H1 (cell line): ENCODE measurements at regions not wholly inside any gene's neighbourhood (a gene's known extent, or its start where the extent isn't known, plus 50 kb on each side); places are given as distances from the start of the nearest gene placed in this dataset.

ENCODE experiments used
- CTCF ChIA-PET: fragments of 300-600 bp; sonication (Branson Sonifier 250); formaldehyde crosslinking; loops from one replicate; lab custom pipeline; 2021; ENCODE audit not compliant: partially characterized antibody; lab: Charles Lee
- POLR2A ChIA-PET: fragments of 300-600 bp; sonication (Branson Sonifier 250); formaldehyde crosslinking; loops from one replicate; lab custom pipeline; 2021; ENCODE audit warnings: inconsistent platforms; ENCODE audit not compliant: partially characterized antibody; lab: Charles Lee
- DNase-seq, 2 experiments: peaks; one replicate each; pipeline versions ENCODE4 v3.0.0 to v3.0.0-alpha.2; 2010 to 2022; ENCODE audit warnings: low spot score in 2 of 2, low read depth in 1 of 2, mixed read lengths in 1 of 2
- FAIRE-seq: peaks from 2 replicates; lab custom pipeline; 2011; peaks lifted over from hg19 to GRCh38; lab: Jason Lieb, UNC
- H2AFZ ChIP-seq: 2 replicates; pipeline ENCODE4 v1.8.1; 2012; ENCODE audit warnings: low read length, inconsistent platforms
- H2AK5ac ChIP-seq: 2 replicates; pipeline ENCODE4 v1.6.1; 2013; ENCODE audit warnings: low read depth, low read length
- H2BK120ac ChIP-seq: replicated peaks from 2 replicates; pipeline ENCODE3; 2013; ENCODE audit warnings: low read depth, low read length, inconsistent platforms
- H2BK12ac ChIP-seq: 2 replicates; pipeline ENCODE4 v1.6.1; 2013; ENCODE audit warnings: low read depth, low read length
- H2BK15ac ChIP-seq: 2 replicates; pipeline ENCODE4 v1.6.1; 2013; ENCODE audit warnings: low read length
- H2BK20ac ChIP-seq: 2 replicates; pipeline ENCODE4 v1.6.1; 2013; ENCODE audit warnings: low read length
- H2BK5ac ChIP-seq: 2 replicates; pipeline ENCODE4 v1.6.1; 2013; ENCODE audit warnings: low read depth, low read length
- H3K14ac ChIP-seq: 2 replicates; pipeline ENCODE4 v1.6.1; 2013; ENCODE audit warnings: inconsistent platforms; ENCODE audit not compliant: insufficient read length
- H3K18ac ChIP-seq: 2 replicates; pipeline ENCODE4 v1.6.1; 2013; ENCODE audit warnings: low read length; ENCODE audit errors: extremely low read depth
- H3K23ac ChIP-seq: 2 replicates; pipeline ENCODE4 v1.6.1; 2013; ENCODE audit warnings: inconsistent platforms; ENCODE audit not compliant: insufficient read length
- H3K23me2 ChIP-seq: 2 replicates; pipeline ENCODE4 v1.6.1; 2013; ENCODE audit warnings: low read depth, low read length
- H3K27ac ChIP-seq: 2 replicates; pipeline ENCODE4 v1.6.1; 2011; ENCODE audit warnings: low read depth, low read length, inconsistent platforms
- H3K27me3 ChIP-seq, 4 experiments: replicated peaks in 1 of 4; 1 replicate in 1 of 4; 2 replicates in 3 of 4; pipeline versions ENCODE4 v1.6.1 to v1.8.1; 2011 to 2013; ENCODE audit warnings: low read length in 3 of 4, mild to moderate bottlenecking in 3 of 4, inconsistent platforms in 2 of 4, mixed read lengths in 2 of 4, moderate library complexity in 1 of 4; ENCODE audit not compliant: control insufficient read depth in 3 of 4, insufficient read depth in 3 of 4; ENCODE audit errors: extremely low read depth in 1 of 4
- H3K36me3 ChIP-seq, 4 experiments: 2 replicates each; pipeline versions ENCODE4 v1.6.1 to v1.8.1; 2011 to 2013; ENCODE audit warnings: mild to moderate bottlenecking in 4 of 4, low read length in 3 of 4, moderate library complexity in 2 of 4, control low read depth in 1 of 4, inconsistent platforms in 1 of 4; ENCODE audit not compliant: insufficient read depth in 4 of 4, control insufficient read depth in 2 of 4
- H3K4ac ChIP-seq: replicated peaks from 2 replicates; pipeline ENCODE3; 2013; ENCODE audit warnings: low read length, low read depth, mixed read lengths, inconsistent platforms; ENCODE audit not compliant: insufficient read length
- H3K4me1 ChIP-seq, 4 experiments: replicated peaks in 1 of 4; 1 replicate in 1 of 4; 2 replicates in 3 of 4; pipeline versions ENCODE4 v1.6.1 to v1.8.1; 2011 to 2013; ENCODE audit warnings: low read length in 3 of 4, inconsistent platforms in 2 of 4, mixed read lengths in 1 of 4; ENCODE audit not compliant: insufficient read depth in 4 of 4, control insufficient read depth in 3 of 4
- H3K4me2 ChIP-seq, 2 experiments: 2 replicates each; pipeline versions ENCODE4 v1.6.1 to v1.8.1; 2011 to 2013; ENCODE audit warnings: low read depth in 2 of 2, low read length in 2 of 2, control low read depth in 1 of 2, inconsistent platforms in 1 of 2, mild to moderate bottlenecking in 1 of 2; ENCODE audit not compliant: insufficient read depth in 1 of 2
- H3K4me3 ChIP-seq, 4 experiments: fragments of 200-600, 300-600 bp in 1 of 4; sonication (generic), shearing (Covaris generic), sonication (Bioruptor Twin) in 1 of 4; 2 replicates each; pipeline versions ENCODE4 v1.5.1 to v1.8.1; 2011 to 2016; ENCODE audit warnings: low read length in 4 of 4, low read depth in 3 of 4, control low read depth in 2 of 4, inconsistent platforms in 2 of 4, mild to moderate bottlenecking in 2 of 4, mixed read lengths in 1 of 4, moderate library complexity in 1 of 4; ENCODE audit not compliant: insufficient read depth in 2 of 4; ENCODE audit errors: extremely low read depth in 1 of 4
- H3K56ac ChIP-seq: replicated peaks from 2 replicates; pipeline ENCODE3; 2013; ENCODE audit warnings: low read depth, mild to moderate bottlenecking, mixed read lengths, low read length, inconsistent platforms; ENCODE audit not compliant: insufficient read length
- H3K79me1 ChIP-seq: 2 replicates; pipeline ENCODE4 v1.6.1; 2013; ENCODE audit warnings: low read depth, low read length, control low read depth
- H3K79me2 ChIP-seq, 2 experiments: 2 replicates each; pipeline versions ENCODE4 v1.6.1 to v1.8.1; 2012 to 2013; ENCODE audit warnings: low read length in 2 of 2, mild to moderate bottlenecking in 2 of 2, inconsistent platforms in 1 of 2; ENCODE audit not compliant: insufficient read depth in 2 of 2, control insufficient read depth in 1 of 2
- H3K9ac ChIP-seq, 4 experiments: replicated peaks in 1 of 4; 1 replicate in 1 of 4; 2 replicates in 3 of 4; pipeline versions ENCODE4 v1.6.1 to v1.8.1; 2011 to 2013; ENCODE audit warnings: low read depth in 3 of 4, low read length in 3 of 4, control low read depth in 2 of 4, mild to moderate bottlenecking in 2 of 4, moderate library complexity in 2 of 4, inconsistent platforms in 1 of 4; ENCODE audit errors: extremely low read depth in 1 of 4
- H3K9me3 ChIP-seq, 2 experiments: 2 replicates each; pipeline versions ENCODE4 v1.6.1 to v1.8.1; 2012 to 2013; ENCODE audit warnings: mild to moderate bottlenecking in 2 of 2, moderate library complexity in 2 of 2, control low read depth in 1 of 2, inconsistent platforms in 1 of 2, low read depth in 1 of 2, low read length in 1 of 2, mixed read lengths in 1 of 2; ENCODE audit not compliant: insufficient read depth in 2 of 2
- H4K20me1 ChIP-seq, 2 experiments: replicated peaks in 1 of 2; 2 replicates each; pipeline versions ENCODE3 to v1.8.1; 2011 to 2013; ENCODE audit warnings: inconsistent platforms in 2 of 2, low read length in 2 of 2, mild to moderate bottlenecking in 1 of 2; ENCODE audit not compliant: insufficient read depth in 2 of 2, control insufficient read depth in 1 of 2
- H4K5ac ChIP-seq: 2 replicates; pipeline ENCODE4 v1.6.1; 2013; ENCODE audit warnings: low read length, low read depth, mixed read lengths, inconsistent platforms; ENCODE audit not compliant: insufficient read length
- H4K8ac ChIP-seq: 2 replicates; pipeline ENCODE4 v1.8.0; 2013; ENCODE audit warnings: mild to moderate bottlenecking, moderate library complexity, low read length, inconsistent platforms; ENCODE audit not compliant: insufficient read depth; ENCODE audit errors: extremely low read depth
- H4K91ac ChIP-seq: replicated peaks from 2 replicates; pipeline ENCODE3; 2013; ENCODE audit warnings: low read length, mixed read lengths, inconsistent platforms; ENCODE audit not compliant: insufficient read length
- BACH1 ChIP-seq: IDR thresholded peaks from 2 replicates; pipeline ENCODE4 v1.6.1; 2012; ENCODE audit warnings: low read length, improper control_type of control experiment
- BRCA1 ChIP-seq: IDR thresholded peaks from 2 replicates; pipeline ENCODE4 v1.6.1; 2012; ENCODE audit warnings: low read depth, low read length, improper control_type of control experiment
- CHD2 ChIP-seq: IDR thresholded peaks from 2 replicates; pipeline ENCODE4 v1.6.1; 2012; ENCODE audit warnings: low read length, improper control_type of control experiment
- EP300 ChIP-seq, 2 experiments: IDR thresholded peaks; 1 replicate in 1 of 2; 2 replicates in 1 of 2; pipeline ENCODE4 v1.6.1; 2011 to 2012; ENCODE audit warnings: low read depth in 2 of 2, low read length in 2 of 2, mild to moderate bottlenecking in 2 of 2, borderline replicate concordance in 1 of 2, inconsistent platforms in 1 of 2, moderate library complexity in 1 of 2
- HDAC2 ChIP-seq, 2 experiments: fragments of 300-600 bp in 1 of 2; sonication (generic) in 1 of 2; IDR thresholded peaks; 2 replicates each; pipeline ENCODE4 v1.6.1; 2011 to 2012; ENCODE audit warnings: low read depth in 2 of 2, low read length in 2 of 2, mild to moderate bottlenecking in 2 of 2, moderate library complexity in 2 of 2, borderline replicate concordance in 1 of 2, inconsistent platforms in 1 of 2
- KDM4A ChIP-seq: IDR thresholded peaks from one replicate; pipeline ENCODE4 v1.7.1; 2012; ENCODE audit warnings: low read depth, mild to moderate bottlenecking, moderate library complexity, low read length, inconsistent platforms; ENCODE audit not compliant: severe bottlenecking
- MAFK ChIP-seq: IDR thresholded peaks from 2 replicates; pipeline ENCODE4 v1.6.1; 2012; ENCODE audit warnings: low read depth, mild to moderate bottlenecking, improper control_type of control experiment, low read length
- POLR2A ChIP-seq, 2 experiments: IDR thresholded peaks; 1 replicate in 1 of 2; 2 replicates in 1 of 2; pipeline ENCODE4 v1.6.1; 2011; ENCODE audit warnings: low read depth in 2 of 2, low read length in 2 of 2, mild to moderate bottlenecking in 2 of 2; ENCODE audit errors: control extremely low read depth in 1 of 2
- POU5F1 ChIP-seq: IDR thresholded peaks from 2 replicates; pipeline ENCODE4 v1.6.1; 2011; ENCODE audit warnings: low read depth, mild to moderate bottlenecking, low read length, moderate library complexity
- SAP30 ChIP-seq: fragments of 300-600 bp; sonication (generic); IDR thresholded peaks from 2 replicates; pipeline ENCODE4 v1.7.1; 2012; ENCODE audit warnings: low read length, moderate library complexity, mild to moderate bottlenecking, inconsistent platforms; ENCODE audit not compliant: insufficient read depth, insufficient replicate concordance
- TAF7 ChIP-seq: optimal IDR thresholded peaks from 2 replicates; pipeline ENCODE3; 2011; ENCODE audit warnings: low read depth, mild to moderate bottlenecking, inconsistent platforms, low read length, moderate library complexity, borderline replicate concordance
- TBP ChIP-seq: IDR thresholded peaks from 2 replicates; pipeline ENCODE4 v1.6.1; 2011; ENCODE audit warnings: low read depth, low read length, improper control_type of control experiment
- WGBS, 2 experiments: shearing (Covaris generic) in 1 of 2; methylation state at CpG; one replicate each; pipeline versions ENCODE4 v1.1.6 to v1.1.7; 2013 to 2015; ENCODE audit warnings: low lambda C conversion rate in 2 of 2, mixed read lengths in 2 of 2, inconsistent platforms in 1 of 2, low coverage in 1 of 2, missing lambda C conversion rate in 1 of 2; ENCODE audit not compliant: insufficient replicate concordance in 2 of 2, insufficient coverage in 1 of 2, insufficient read length in 1 of 2; ENCODE audit errors: extremely low coverage in 1 of 2, missing lambda C conversion rate in 1 of 2; 5-methylcytosine and 5-hydroxymethylcytosine counted together
- TF ChIP-seq, protein P1 (sequence below): IDR thresholded peaks from 2 replicates; pipeline ENCODE4 v1.6.1; 2011; ENCODE audit warnings: low read depth, mild to moderate bottlenecking, low read length; ENCODE audit not compliant: insufficient read depth

DNA sequence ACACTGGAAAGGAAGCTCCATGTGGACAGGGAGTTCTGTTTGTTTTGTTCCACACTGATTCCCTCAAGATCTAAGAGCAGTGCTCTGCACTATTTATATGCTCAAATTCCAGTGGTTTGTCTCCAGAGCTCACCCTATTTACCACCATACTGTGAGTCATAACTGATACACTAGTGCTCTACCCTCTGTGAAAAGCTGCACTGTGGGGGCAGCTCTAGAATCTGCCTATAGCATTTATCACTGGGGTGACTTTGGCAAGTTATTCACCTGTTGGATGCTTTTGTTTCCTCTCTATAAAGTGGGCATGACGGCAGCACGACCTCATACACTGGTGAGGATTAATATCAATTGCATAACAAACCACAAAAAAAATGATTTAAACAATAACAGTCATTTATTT is 307.8 kb downstream of the NR2F1-AS1 start:
- H3K23ac ChIP-seq, result no peak overlapping the region
- no peak overlapping the region for H3K27ac ChIP-seq
- H3K56ac ChIP-seq, result no peak overlapping the region
- TF ChIP-seq SAP30 (no peak), KDM4A (no peak), HDAC2 (IDR thresholded peaks at IDR 0.05; ENCODE audit: borderline replicate concordance in 1 of 2, low read depth in 2 of 2, low read length in 2 of 2) (no peak), CHD2 (no peak), TAF7 (no peak), EP300 (IDR thresholded peaks at IDR 0.05; ENCODE audit: borderline replicate concordance in 1 of 2, low read depth in 2 of 2, low read length in 2 of 2) (no peak), MAFK (no peak), BACH1 (no peak), TBP (no peak), POU5F1 (no peak), POLR2A (IDR thresholded peaks at IDR 0.05; ENCODE audit: control extremely low read depth in 1 of 2, low read depth in 2 of 2, low read length in 2 of 2) (no peak), BRCA1 (no peak)
- TF ChIP-seq, protein P1, sequence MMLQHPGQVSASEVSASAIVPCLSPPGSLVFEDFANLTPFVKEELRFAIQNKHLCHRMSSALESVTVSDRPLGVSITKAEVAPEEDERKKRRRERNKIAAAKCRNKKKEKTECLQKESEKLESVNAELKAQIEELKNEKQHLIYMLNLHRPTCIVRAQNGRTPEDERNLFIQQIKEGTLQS, result no peak
- no peak overlapping the region for H3K4me2 ChIP-seq
- H3K4ac ChIP-seq, result no peak overlapping the region
- H3K79me1 ChIP-seq, result no peaks in the 10 kb centered on the region
- no peaks in the 10 kb centered on the region for H3K4me1 ChIP-seq
- no peak overlapping the region for H2BK120ac ChIP-seq
- H2BK5ac ChIP-seq, result no peak overlapping the region
- 92% methylated on average over 2 of the region's 2 CpGs; no CpG with 5 or more reads in 1 of the 2 experiments for WGBS, 2 experiments
- H2AK5ac ChIP-seq, result no peak overlapping the region
- no peak overlapping the region for H2BK15ac ChIP-seq
- no peak overlapping the region for H4K8ac ChIP-seq
- no peaks in the 10 kb centered on the region for H3K9me3 ChIP-seq
- no peak overlapping the region for H4K5ac ChIP-seq
- no peak overlapping the region for H3K18ac ChIP-seq
- H3K23me2 ChIP-seq, result no peaks in the 10 kb centered on the region
- POLR2A ChIA-PET, result no interaction called here
- H3K79me2 ChIP-seq, result no peaks in the 10 kb centered on the region
- H4K91ac ChIP-seq, result no peak overlapping the region
- no peak overlapping the region for H3K9ac ChIP-seq
- H2BK12ac ChIP-seq, result no peak overlapping the region
- H3K4me3 ChIP-seq, result no peak overlapping the region
- no peak overlapping the region for H2BK20ac ChIP-seq
- CTCF ChIA-PET, result no interaction called here
- DNase-seq (no peak), FAIRE-seq (no peak)
- no peak overlapping the region for H2AFZ ChIP-seq
- no peak overlapping the region for H3K14ac ChIP-seq
- no peaks in the 10 kb centered on the region for H4K20me1 ChIP-seq
- H3K27me3 ChIP-seq, result no peaks in the 10 kb centered on the region
- H3K36me3 ChIP-seq, result no peaks in the 10 kb centered on the region
